WTC11 (cell line): ENCODE measurements at regions not wholly inside any gene's neighbourhood (a gene's known extent, or its start where the extent isn't known, plus 50 kb on each side); places are given as distances from the start of the nearest gene placed in this dataset.

Experiments
- ATAC-seq: fragments of 200-7000 bp; cut with Tn5 transposase; 2 replicates; pipeline ENCODE4 v1.10.0; 2021; ENCODE audit warnings: mild to moderate bottlenecking, moderate library complexity
- CTCF ChIA-PET: fragments of 300-600 bp; sonication (Branson Sonifier 250); formaldehyde crosslinking; loops from one replicate; lab custom pipeline; 2021; ENCODE audit warnings: antibody characterized with exemption; lab: Charles Lee
- POLR2A ChIA-PET: fragments of 350-600 bp; sonication (Branson Sonifier 250); formaldehyde crosslinking; loops from one replicate; lab custom pipeline; 2021; ENCODE audit warnings: antibody characterized with exemption; lab: Charles Lee
- DNase-seq: peaks from one replicate; pipeline ENCODE4 v3.0.0; 2021; ENCODE audit warnings: low spot score
- H3K27ac Mint-ChIP-seq: 2 replicates; pipeline ENCODE4 v1.8.0; 2021; ENCODE audit warnings: mixed read lengths
- H3K27me3 Mint-ChIP-seq: 2 replicates; pipeline ENCODE4 v1.8.0; 2021; ENCODE audit warnings: low read depth, mild to moderate bottlenecking, moderate library complexity, mixed read lengths
- H3K36me3 Mint-ChIP-seq: 2 replicates; pipeline ENCODE4 v1.8.0; 2021; ENCODE audit warnings: mixed read lengths
- H3K4me1 Mint-ChIP-seq: 2 replicates; pipeline ENCODE4 v1.8.0; 2022; ENCODE audit warnings: mixed read lengths
- H3K4me3 Mint-ChIP-seq: 2 replicates; pipeline ENCODE4 v1.8.0; 2021; ENCODE audit warnings: mild to moderate bottlenecking, moderate library complexity, mixed read lengths
- H3K9me3 Mint-ChIP-seq: 2 replicates; pipeline ENCODE4 v1.8.0; 2021; ENCODE audit warnings: mixed read lengths
- CBFB ChIP-seq: sonication (generic); formaldehyde crosslinking; IDR thresholded peaks from 2 replicates; pipeline ENCODE4 v1.8.1; 2022; ENCODE audit warnings: mild to moderate bottlenecking, low read depth, missing genetic modification reagents
- CDX4 ChIP-seq: fragments of 250-450 bp; sonication (Bioruptor Pico); IDR thresholded peaks from 2 replicates; pipeline ENCODE4 v1.9.0; 2021; ENCODE audit warnings: moderate library complexity, mild to moderate bottlenecking, inconsistent platforms, borderline replicate concordance
- CREB1 ChIP-seq: sonication (generic); formaldehyde crosslinking; IDR thresholded peaks from 2 replicates; pipeline ENCODE4 v1.8.0; 2023; ENCODE audit warnings: mild to moderate bottlenecking, missing genetic modification reagents
- E2F5 ChIP-seq: sonication (generic); formaldehyde crosslinking; IDR thresholded peaks from 2 replicates; pipeline ENCODE4 v1.8.1; 2022; ENCODE audit warnings: mild to moderate bottlenecking, moderate library complexity, missing genetic modification reagents
- EMX1 ChIP-seq: fragments of 250-450 bp; sonication (Bioruptor Pico); IDR thresholded peaks from 2 replicates; pipeline ENCODE4 v1.8.0; 2021; ENCODE audit warnings: mild to moderate bottlenecking
- ESRRA ChIP-seq: sonication (generic); formaldehyde crosslinking; IDR thresholded peaks from 2 replicates; pipeline ENCODE4 v1.8.1; 2022; ENCODE audit warnings: mild to moderate bottlenecking, missing genetic modification reagents, borderline replicate concordance
- ETV6 ChIP-seq: sonication (generic); formaldehyde crosslinking; IDR thresholded peaks from 2 replicates; pipeline ENCODE4 v1.8.1; 2022; ENCODE audit warnings: mild to moderate bottlenecking, missing genetic modification reagents
- IRF1 ChIP-seq: sonication (generic); formaldehyde crosslinking; IDR thresholded peaks from 2 replicates; pipeline ENCODE4 v1.8.0; 2023; ENCODE audit warnings: missing genetic modification reagents
- KAT7 ChIP-seq: sonication (generic); formaldehyde crosslinking; IDR thresholded peaks from 2 replicates; pipeline ENCODE4 v1.8.1; 2023; ENCODE audit warnings: missing genetic modification reagents, mild to moderate bottlenecking, borderline replicate concordance
- NR2C2 ChIP-seq: sonication (generic); formaldehyde crosslinking; IDR thresholded peaks from 2 replicates; pipeline ENCODE4 v1.8.0; 2022; ENCODE audit warnings: mild to moderate bottlenecking, missing genetic modification reagents
- NR3C1 ChIP-seq: sonication (generic); formaldehyde crosslinking; conservative IDR thresholded peaks from 2 replicates; pipeline ENCODE4 v1.8.1; 2023; ENCODE audit warnings: low read depth, mild to moderate bottlenecking, missing genetic modification reagents
- PRDM15 ChIP-seq: sonication (generic); formaldehyde crosslinking; IDR thresholded peaks from 2 replicates; pipeline ENCODE4 v1.8.0; 2022; ENCODE audit warnings: missing genetic modification reagents
- RELA ChIP-seq: sonication (generic); formaldehyde crosslinking; IDR thresholded peaks from 2 replicates; pipeline ENCODE4 v1.8.1; 2022; ENCODE audit warnings: missing genetic modification reagents, mild to moderate bottlenecking, borderline replicate concordance
- STAT6 ChIP-seq: sonication (generic); formaldehyde crosslinking; conservative IDR thresholded peaks from 2 replicates; pipeline ENCODE4 v1.8.1; 2023; ENCODE audit warnings: mild to moderate bottlenecking, low read depth, missing genetic modification reagents, moderate library complexity
- ZNF232 ChIP-seq: sonication (generic); formaldehyde crosslinking; IDR thresholded peaks from 2 replicates; pipeline ENCODE4 v1.8.0; 2022; ENCODE audit warnings: mild to moderate bottlenecking, missing genetic modification reagents
- ZNF423 ChIP-seq: fragments of 250-450 bp; sonication (Bioruptor Pico); IDR thresholded peaks from 2 replicates; pipeline ENCODE4 v2.1.2; 2022; ENCODE audit warnings: mild to moderate bottlenecking, moderate library complexity
- ZNF671 ChIP-seq: fragments of 250-450 bp; sonication (Bioruptor Pico); IDR thresholded peaks from 2 replicates; pipeline ENCODE4 v1.8.0; 2021; ENCODE audit warnings: mild to moderate bottlenecking

GRCh38 chr2:120482334-120482733 is 136.4 kb downstream of the INHBB start (continued):
- TF ChIP-seq STAT6 (CRISPR knock-in tag) (no peak), E2F5 (CRISPR knock-in tag) (no peak), ZNF671 (no peak)

GRCh38 chr2:120483355-120483754 is 137.4 kb downstream of the INHBB start:
- CTCF ChIA-PET, result interaction anchor here (0.7 kb wide), 1 partner anchor 140 kb away, joined by 3 read pairs; no protein-coding TSS in a partner anchor
- TF ChIP-seq RELA (no peak), NR3C1 (CRISPR knock-in tag) (no peak), ESRRA (no peak), E2F5 (CRISPR knock-in tag) (no peak), CREB1 (CRISPR knock-in tag) (no peak), PRDM15 (no peak), EMX1 (no peak), CBFB (CRISPR knock-in tag) (no peak), NR2C2 (no peak), KAT7 (CRISPR knock-in tag) (no peak), ZNF423 (no peak), IRF1 (CRISPR knock-in tag) (no peak), ZNF232 (no peak), ETV6 (no peak), CDX4 (CRISPR knock-in tag) (no peak)
- H3K36me3 Mint-ChIP-seq, result no peaks in the 10 kb centered on the region
- no peak overlapping the region for H3K27ac Mint-ChIP-seq
- peaks cover 53% of the 10 kb centered on the region for H3K27me3 Mint-ChIP-seq
- no peaks in the 10 kb centered on the region for H3K4me1 Mint-ChIP-seq
- no peak for ATAC-seq
- no peak overlapping the region for H3K4me3 Mint-ChIP-seq
- POLR2A ChIA-PET, result no interaction called here
- no peak for DNase-seq
- no peaks in the 10 kb centered on the region for H3K9me3 Mint-ChIP-seq
